ENCODE measurements at regions not wholly inside any gene's neighbourhood (a gene's known extent, or its start where the extent isn't known, plus 50 kb on each side); places are given as distances from the start of the nearest gene placed in this dataset.

DNA sequence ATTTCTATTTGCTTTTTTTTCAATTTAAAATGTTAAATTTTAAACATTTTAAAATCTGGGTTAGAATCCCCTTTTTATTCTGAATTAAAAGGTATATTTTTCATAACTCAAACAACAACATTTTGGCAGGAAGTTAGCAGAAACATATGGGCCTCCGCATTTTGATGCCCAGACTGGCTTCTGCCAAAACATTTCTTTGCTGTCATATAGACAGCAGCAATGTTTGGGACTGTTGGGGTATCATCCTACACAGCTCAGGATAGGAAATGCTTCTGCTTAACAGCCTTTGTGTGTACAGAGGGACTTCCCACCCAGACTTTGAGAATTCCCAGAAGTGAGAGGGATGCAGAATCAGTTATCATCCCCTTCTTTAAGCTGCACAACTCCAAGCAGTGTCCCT lies 155.4 kb upstream of the PARD3B start:
- TF ChIP-seq ZNF263 (CRISPR knock-in tag; IDR thresholded peaks at IDR 0.05; ENCODE audit: low read depth) (no peak), CBFB (CRISPR knock-in tag; IDR thresholded peaks at IDR 0.05; ENCODE audit: low read depth) (no peak), ELF4 (CRISPR knock-in tag; IDR thresholded peaks at IDR 0.05; ENCODE audit: low read depth) (no peak), JUN (CRISPR knock-in tag; IDR thresholded peaks at IDR 0.05) (no peak), ETV6 (CRISPR knock-in tag; IDR thresholded peaks at IDR 0.05) (no peak), NFYB (CRISPR knock-in tag; conservative IDR thresholded peaks at IDR 0.05; ENCODE audit: low read depth) (no peak), NR2C2 (CRISPR knock-in tag; IDR thresholded peaks at IDR 0.05) (no peak)
- TF ChIP-seq, protein P1, sequence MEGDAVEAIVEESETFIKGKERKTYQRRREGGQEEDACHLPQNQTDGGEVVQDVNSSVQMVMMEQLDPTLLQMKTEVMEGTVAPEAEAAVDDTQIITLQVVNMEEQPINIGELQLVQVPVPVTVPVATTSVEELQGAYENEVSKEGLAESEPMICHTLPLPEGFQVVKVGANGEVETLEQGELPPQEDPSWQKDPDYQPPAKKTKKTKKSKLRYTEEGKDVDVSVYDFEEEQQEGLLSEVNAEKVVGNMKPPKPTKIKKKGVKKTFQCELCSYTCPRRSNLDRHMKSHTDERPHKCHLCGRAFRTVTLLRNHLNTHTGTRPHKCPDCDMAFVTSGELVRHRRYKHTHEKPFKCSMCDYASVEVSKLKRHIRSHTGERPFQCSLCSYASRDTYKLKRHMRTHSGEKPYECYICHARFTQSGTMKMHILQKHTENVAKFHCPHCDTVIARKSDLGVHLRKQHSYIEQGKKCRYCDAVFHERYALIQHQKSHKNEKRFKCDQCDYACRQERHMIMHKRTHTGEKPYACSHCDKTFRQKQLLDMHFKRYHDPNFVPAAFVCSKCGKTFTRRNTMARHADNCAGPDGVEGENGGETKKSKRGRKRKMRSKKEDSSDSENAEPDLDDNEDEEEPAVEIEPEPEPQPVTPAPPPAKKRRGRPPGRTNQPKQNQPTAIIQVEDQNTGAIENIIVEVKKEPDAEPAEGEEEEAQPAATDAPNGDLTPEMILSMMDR (IDR thresholded peaks at IDR 0.05), result no peak
- TF ChIP-seq, protein P2, sequence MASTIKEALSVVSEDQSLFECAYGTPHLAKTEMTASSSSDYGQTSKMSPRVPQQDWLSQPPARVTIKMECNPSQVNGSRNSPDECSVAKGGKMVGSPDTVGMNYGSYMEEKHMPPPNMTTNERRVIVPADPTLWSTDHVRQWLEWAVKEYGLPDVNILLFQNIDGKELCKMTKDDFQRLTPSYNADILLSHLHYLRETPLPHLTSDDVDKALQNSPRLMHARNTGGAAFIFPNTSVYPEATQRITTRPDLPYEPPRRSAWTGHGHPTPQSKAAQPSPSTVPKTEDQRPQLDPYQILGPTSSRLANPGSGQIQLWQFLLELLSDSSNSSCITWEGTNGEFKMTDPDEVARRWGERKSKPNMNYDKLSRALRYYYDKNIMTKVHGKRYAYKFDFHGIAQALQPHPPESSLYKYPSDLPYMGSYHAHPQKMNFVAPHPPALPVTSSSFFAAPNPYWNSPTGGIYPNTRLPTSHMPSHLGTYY (CRISPR knock-in tag; IDR thresholded peaks at IDR 0.05), result no peak
- TF ChIP-seq, protein P3, sequence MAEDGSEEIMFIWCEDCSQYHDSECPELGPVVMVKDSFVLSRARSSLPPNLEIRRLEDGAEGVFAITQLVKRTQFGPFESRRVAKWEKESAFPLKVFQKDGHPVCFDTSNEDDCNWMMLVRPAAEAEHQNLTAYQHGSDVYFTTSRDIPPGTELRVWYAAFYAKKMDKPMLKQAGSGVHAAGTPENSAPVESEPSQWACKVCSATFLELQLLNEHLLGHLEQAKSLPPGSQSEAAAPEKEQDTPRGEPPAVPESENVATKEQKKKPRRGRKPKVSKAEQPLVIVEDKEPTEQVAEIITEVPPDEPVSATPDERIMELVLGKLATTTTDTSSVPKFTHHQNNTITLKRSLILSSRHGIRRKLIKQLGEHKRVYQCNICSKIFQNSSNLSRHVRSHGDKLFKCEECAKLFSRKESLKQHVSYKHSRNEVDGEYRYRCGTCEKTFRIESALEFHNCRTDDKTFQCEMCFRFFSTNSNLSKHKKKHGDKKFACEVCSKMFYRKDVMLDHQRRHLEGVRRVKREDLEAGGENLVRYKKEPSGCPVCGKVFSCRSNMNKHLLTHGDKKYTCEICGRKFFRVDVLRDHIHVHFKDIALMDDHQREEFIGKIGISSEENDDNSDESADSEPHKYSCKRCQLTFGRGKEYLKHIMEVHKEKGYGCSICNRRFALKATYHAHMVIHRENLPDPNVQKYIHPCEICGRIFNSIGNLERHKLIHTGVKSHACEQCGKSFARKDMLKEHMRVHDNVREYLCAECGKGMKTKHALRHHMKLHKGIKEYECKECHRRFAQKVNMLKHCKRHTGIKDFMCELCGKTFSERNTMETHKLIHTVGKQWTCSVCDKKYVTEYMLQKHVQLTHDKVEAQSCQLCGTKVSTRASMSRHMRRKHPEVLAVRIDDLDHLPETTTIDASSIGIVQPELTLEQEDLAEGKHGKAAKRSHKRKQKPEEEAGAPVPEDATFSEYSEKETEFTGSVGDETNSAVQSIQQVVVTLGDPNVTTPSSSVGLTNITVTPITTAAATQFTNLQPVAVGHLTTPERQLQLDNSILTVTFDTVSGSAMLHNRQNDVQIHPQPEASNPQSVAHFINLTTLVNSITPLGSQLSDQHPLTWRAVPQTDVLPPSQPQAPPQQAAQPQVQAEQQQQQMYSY (CRISPR knock-in tag; IDR thresholded peaks at IDR 0.05), result no peak
- TF ChIP-seq, protein P4, sequence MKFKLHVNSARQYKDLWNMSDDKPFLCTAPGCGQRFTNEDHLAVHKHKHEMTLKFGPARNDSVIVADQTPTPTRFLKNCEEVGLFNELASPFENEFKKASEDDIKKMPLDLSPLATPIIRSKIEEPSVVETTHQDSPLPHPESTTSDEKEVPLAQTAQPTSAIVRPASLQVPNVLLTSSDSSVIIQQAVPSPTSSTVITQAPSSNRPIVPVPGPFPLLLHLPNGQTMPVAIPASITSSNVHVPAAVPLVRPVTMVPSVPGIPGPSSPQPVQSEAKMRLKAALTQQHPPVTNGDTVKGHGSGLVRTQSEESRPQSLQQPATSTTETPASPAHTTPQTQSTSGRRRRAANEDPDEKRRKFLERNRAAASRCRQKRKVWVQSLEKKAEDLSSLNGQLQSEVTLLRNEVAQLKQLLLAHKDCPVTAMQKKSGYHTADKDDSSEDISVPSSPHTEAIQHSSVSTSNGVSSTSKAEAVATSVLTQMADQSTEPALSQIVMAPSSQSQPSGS (CRISPR knock-in tag; IDR thresholded peaks at IDR 0.05; ENCODE audit: borderline replicate concordance, low read depth), result no peak
- TF ChIP-seq, protein P5, sequence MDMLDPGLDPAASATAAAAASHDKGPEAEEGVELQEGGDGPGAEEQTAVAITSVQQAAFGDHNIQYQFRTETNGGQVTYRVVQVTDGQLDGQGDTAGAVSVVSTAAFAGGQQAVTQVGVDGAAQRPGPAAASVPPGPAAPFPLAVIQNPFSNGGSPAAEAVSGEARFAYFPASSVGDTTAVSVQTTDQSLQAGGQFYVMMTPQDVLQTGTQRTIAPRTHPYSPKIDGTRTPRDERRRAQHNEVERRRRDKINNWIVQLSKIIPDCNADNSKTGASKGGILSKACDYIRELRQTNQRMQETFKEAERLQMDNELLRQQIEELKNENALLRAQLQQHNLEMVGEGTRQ (CRISPR knock-in tag; IDR thresholded peaks at IDR 0.05), result no peak
- TF ChIP-seq, protein P6, sequence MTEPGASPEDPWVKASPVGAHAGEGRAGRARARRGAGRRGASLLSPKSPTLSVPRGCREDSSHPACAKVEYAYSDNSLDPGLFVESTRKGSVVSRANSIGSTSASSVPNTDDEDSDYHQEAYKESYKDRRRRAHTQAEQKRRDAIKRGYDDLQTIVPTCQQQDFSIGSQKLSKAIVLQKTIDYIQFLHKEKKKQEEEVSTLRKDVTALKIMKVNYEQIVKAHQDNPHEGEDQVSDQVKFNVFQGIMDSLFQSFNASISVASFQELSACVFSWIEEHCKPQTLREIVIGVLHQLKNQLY (CRISPR knock-in tag; IDR thresholded peaks at IDR 0.05), result no peak
